ENCODE measurements at regions not wholly inside any gene's neighbourhood (a gene's known extent, or its start where the extent isn't known, plus 50 kb on each side); places are given as distances from the start of the nearest gene placed in this dataset.

- DNase-seq (ENCODE audit: low read depth): no peak
Observed at GRCh38 chr4:144302704-144303536, 162.4 kb upstream of the GYPA start.

GRCh38 chr4:144304025-144304424 lies 163.5 kb upstream of the GYPA start:
- DNase-seq (ENCODE audit: low read depth): no peak

GRCh38 chr4:144310535-144310934 lies 170.0 kb upstream of the GYPA start:
- DNase-seq (ENCODE audit: low read depth): no peak

- DNase-seq (ENCODE audit: low read depth): peak; percentile 15
Observed at GRCh38 chr4:144313370-144313769, 172.9 kb upstream of the GYPA start.

- no peak for DNase-seq (ENCODE audit: low read depth)
Observed at GRCh38 chr4:144316869-144317268, 176.4 kb upstream of the GYPA start.

GRCh38 chr4:144318797-144319196 lies 178.3 kb upstream of the GYPA start:
- DNase-seq (ENCODE audit: low read depth): no peak

GRCh38 chr4:144336633-144337032 lies 196.1 kb upstream of the GYPA start:
- DNase-seq (ENCODE audit: low read depth): no peak

- no peak for DNase-seq (ENCODE audit: low read depth)
Observed at GRCh38 chr4:144338148-144338547, 197.6 kb upstream of the GYPA start.

GRCh38 chr4:144338834-144339233 lies 198.3 kb upstream of the GYPA start:
- DNase-seq (ENCODE audit: low read depth): peak; percentile 35

GRCh38 chr4:144340931-144341330 lies 200.4 kb upstream of the GYPA start:
- DNase-seq (ENCODE audit: low read depth): no peak

- DNase-seq (ENCODE audit: low read depth): no peak
Observed at GRCh38 chr4:144342949-144343760, 202.6 kb upstream of the GYPA start.

GRCh38 chr4:144347121-144347520 lies 206.6 kb upstream of the GYPA start:
- no peak for DNase-seq (ENCODE audit: low read depth)

GRCh38 chr4:144350706-144351105 lies 210.2 kb upstream of the GYPA start:
- DNase-seq (ENCODE audit: low read depth): no peak

- DNase-seq (ENCODE audit: low read depth): no peak
Observed at GRCh38 chr4:144351306-144351705, 210.8 kb upstream of the GYPA start.

GRCh38 chr4:144353292-144353691 lies 212.8 kb upstream of the GYPA start:
- DNase-seq (ENCODE audit: low read depth): no peak

GRCh38 chr4:144355811-144356757 lies 215.6 kb upstream of the GYPA start:
- peak; percentile 98 for DNase-seq (ENCODE audit: low read depth)

GRCh38 chr4:144356941-144357381 lies 216.4 kb upstream of the GYPA start:
- no peak for DNase-seq (ENCODE audit: low read depth)

- DNase-seq (ENCODE audit: low read depth): peak; percentile 73
Observed at GRCh38 chr4:144357975-144358374, 217.5 kb upstream of the GYPA start.

GRCh38 chr4:144360146-144360793 lies 219.8 kb upstream of the GYPA start:
- DNase-seq (ENCODE audit: low read depth): no peak

- peak; percentile 33 for DNase-seq (ENCODE audit: low read depth)
Observed at GRCh38 chr4:144362366-144362765, 221.8 kb upstream of the GYPA start.

GRCh38 chr4:144363890-144364289 lies 223.4 kb upstream of the GYPA start:
- DNase-seq (ENCODE audit: low read depth): no peak

All from renal cortical epithelial cell (primary cell).